ENCODE measurements at regions not wholly inside any gene's neighbourhood (a gene's known extent, or its start where the extent isn't known, plus 50 kb on each side); places are given as distances from the start of the nearest gene placed in this dataset.

DNA sequence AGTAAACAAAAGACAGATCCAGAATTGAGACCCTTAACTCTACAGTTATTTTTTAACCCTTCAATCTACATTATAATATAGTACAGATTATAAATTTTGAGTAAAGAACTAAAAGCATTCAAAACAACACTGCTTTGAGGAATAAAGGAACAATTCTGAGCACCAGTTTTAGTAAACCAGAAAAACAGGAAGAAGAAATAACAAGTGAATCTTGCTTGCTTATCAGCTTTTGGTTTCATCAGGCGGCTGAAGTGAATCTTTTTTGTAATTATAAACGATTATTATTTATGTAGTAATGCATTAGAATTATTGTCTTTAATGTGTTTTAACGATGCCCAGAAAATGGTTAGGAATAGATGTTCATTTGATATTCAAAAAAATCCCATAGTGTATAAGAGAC is 305.4 kb downstream of the ARAP2 start:
- no peaks in the 10 kb centered on the region for H3K4me1 ChIP-seq
- CTCF ChIA-PET: no interaction called here
- POLR2A ChIA-PET: no interaction called here
- no TSS peak for BruUV-seq (replicated peaks)
- no peaks in the 10 kb centered on the region for H3K36me3 Mint-ChIP-seq (ENCODE audit: insufficient read depth, unreplicated experiment)
- no peak overlapping the region for H3K4me3 Mint-ChIP-seq (ENCODE audit: unreplicated experiment)
- H3K4me1 Mint-ChIP-seq (ENCODE audit: low read depth, unreplicated experiment): no peaks in the 10 kb centered on the region
- H3K36me3 ChIP-seq (ENCODE audit: control insufficient read depth, insufficient read depth, low read length): no peaks in the 10 kb centered on the region
- H3K27ac Mint-ChIP-seq (ENCODE audit: unreplicated experiment): no peak overlapping the region
- H3K4me3 ChIP-seq (ENCODE audit: low read depth, low read length): no peak overlapping the region
- H3K27me3 ChIP-seq (replicated peaks; ENCODE audit: control insufficient read depth, insufficient read depth, low read length): no peaks in the 10 kb centered on the region
- intact Hi-C loops (cut with micrococcal nuclease; ENCODE audit: unreplicated experiment): no loop called here
- H3K27me3 Mint-ChIP-seq (ENCODE audit: insufficient read depth, unreplicated experiment): peaks cover 3% of the 10 kb centered on the region
- TF ChIP-seq, protein P1, sequence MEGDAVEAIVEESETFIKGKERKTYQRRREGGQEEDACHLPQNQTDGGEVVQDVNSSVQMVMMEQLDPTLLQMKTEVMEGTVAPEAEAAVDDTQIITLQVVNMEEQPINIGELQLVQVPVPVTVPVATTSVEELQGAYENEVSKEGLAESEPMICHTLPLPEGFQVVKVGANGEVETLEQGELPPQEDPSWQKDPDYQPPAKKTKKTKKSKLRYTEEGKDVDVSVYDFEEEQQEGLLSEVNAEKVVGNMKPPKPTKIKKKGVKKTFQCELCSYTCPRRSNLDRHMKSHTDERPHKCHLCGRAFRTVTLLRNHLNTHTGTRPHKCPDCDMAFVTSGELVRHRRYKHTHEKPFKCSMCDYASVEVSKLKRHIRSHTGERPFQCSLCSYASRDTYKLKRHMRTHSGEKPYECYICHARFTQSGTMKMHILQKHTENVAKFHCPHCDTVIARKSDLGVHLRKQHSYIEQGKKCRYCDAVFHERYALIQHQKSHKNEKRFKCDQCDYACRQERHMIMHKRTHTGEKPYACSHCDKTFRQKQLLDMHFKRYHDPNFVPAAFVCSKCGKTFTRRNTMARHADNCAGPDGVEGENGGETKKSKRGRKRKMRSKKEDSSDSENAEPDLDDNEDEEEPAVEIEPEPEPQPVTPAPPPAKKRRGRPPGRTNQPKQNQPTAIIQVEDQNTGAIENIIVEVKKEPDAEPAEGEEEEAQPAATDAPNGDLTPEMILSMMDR (IDR thresholded peaks at IDR 0.05; ENCODE audit: insufficient read depth in 1 of 2, low read depth in 1 of 2, low read length in 1 of 2, severe bottlenecking in 1 of 2, unreplicated experiment in 1 of 2): no peak
- no peak for DNase-seq
- H3K9me3 Mint-ChIP-seq (ENCODE audit: unreplicated experiment): no peaks in the 10 kb centered on the region
- no peaks in the 10 kb centered on the region for H3K9me3 ChIP-seq

DNA sequence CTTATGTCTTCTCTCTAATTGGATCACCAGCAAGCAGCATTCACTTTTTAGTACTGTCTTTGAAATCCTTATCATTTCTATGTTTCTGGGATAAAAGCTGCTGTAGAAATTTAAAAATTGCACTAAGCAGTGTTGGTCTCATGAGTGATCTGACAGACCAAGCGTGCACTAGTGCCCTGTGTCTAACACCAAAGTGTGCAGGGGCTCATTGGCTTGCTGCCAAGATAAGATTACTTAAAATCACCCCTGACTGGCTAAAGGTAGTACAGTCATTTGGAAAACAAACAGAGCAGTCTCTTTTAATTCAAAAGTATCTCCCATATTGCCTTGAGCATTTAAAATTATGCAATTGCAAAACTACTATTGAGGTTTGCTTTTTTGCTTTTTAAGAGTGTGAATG is 304.6 kb downstream of the ARAP2 start:
- no peak overlapping the region for H3K27ac Mint-ChIP-seq (ENCODE audit: unreplicated experiment)
- H3K4me3 Mint-ChIP-seq (ENCODE audit: unreplicated experiment): no peak overlapping the region
- Histone ChIP-seq H3K4me3 (ENCODE audit: low read depth, low read length) (no peak overlapping the region), H3K36me3 (ENCODE audit: control insufficient read depth, insufficient read depth, low read length) (no peaks in the 10 kb centered on the region), H3K4me1 (no peaks in the 10 kb centered on the region), H3K27me3 (replicated peaks; ENCODE audit: control insufficient read depth, insufficient read depth, low read length) (no peaks in the 10 kb centered on the region), H3K9me3 (no peaks in the 10 kb centered on the region)
- ChIA-PET CTCF (no interaction called here), POLR2A (no interaction called here)
- BruUV-seq (replicated peaks): no TSS peak
- H3K27me3 Mint-ChIP-seq (ENCODE audit: insufficient read depth, unreplicated experiment): peaks cover 3% of the 10 kb centered on the region
- no peak for DNase-seq
- TF ChIP-seq, protein P1 (IDR thresholded peaks at IDR 0.05; ENCODE audit: insufficient read depth in 1 of 2, low read depth in 1 of 2, low read length in 1 of 2, severe bottlenecking in 1 of 2, unreplicated experiment in 1 of 2): no peak
- H3K4me1 Mint-ChIP-seq (ENCODE audit: low read depth, unreplicated experiment): no peaks in the 10 kb centered on the region
- H3K9me3 Mint-ChIP-seq (ENCODE audit: unreplicated experiment): no peaks in the 10 kb centered on the region
- H3K36me3 Mint-ChIP-seq (ENCODE audit: insufficient read depth, unreplicated experiment): no peaks in the 10 kb centered on the region
- intact Hi-C loops (cut with micrococcal nuclease; ENCODE audit: unreplicated experiment): no loop called here

DNA sequence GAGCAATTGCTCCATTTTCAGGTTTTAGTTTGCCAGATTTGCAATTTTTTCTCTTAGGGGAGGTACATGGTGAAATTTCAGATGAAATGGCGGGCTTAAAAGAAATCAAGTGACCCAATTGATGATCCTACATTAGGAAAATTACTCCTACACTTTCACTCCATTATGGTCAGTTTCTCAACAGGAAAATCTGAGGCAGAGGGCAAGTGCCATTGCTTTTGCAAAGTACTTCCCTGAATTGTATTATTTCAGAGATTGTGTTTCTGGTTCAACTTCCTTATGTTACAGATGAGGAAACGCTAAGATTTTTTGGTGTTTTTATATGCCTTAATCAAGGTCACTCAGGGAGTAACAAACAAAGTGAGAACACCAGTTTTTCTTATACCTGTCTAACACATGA is 302.2 kb downstream of the ARAP2 start:
- Mint-ChIP-seq H3K4me1 (ENCODE audit: low read depth, unreplicated experiment) (no peaks in the 10 kb centered on the region), H3K27me3 (ENCODE audit: insufficient read depth, unreplicated experiment) (no peaks in the 10 kb centered on the region), H3K27ac (ENCODE audit: unreplicated experiment) (no peak overlapping the region), H3K36me3 (ENCODE audit: insufficient read depth, unreplicated experiment) (no peaks in the 10 kb centered on the region), H3K4me3 (ENCODE audit: unreplicated experiment) (no peak overlapping the region), H3K9me3 (ENCODE audit: unreplicated experiment) (no peaks in the 10 kb centered on the region)
- POLR2A ChIA-PET: no interaction called here
- BruUV-seq (replicated peaks): no TSS peak
- Histone ChIP-seq H3K4me1 (no peaks in the 10 kb centered on the region), H3K9me3 (no peaks in the 10 kb centered on the region), H3K27me3 (replicated peaks; ENCODE audit: control insufficient read depth, insufficient read depth, low read length) (no peaks in the 10 kb centered on the region), H3K4me3 (ENCODE audit: low read depth, low read length) (no peak overlapping the region), H3K36me3 (ENCODE audit: control insufficient read depth, insufficient read depth, low read length) (no peaks in the 10 kb centered on the region)
- no peak for DNase-seq
- CTCF ChIA-PET: no interaction called here
- intact Hi-C loops (cut with micrococcal nuclease; ENCODE audit: unreplicated experiment): no loop called here
- TF ChIP-seq, protein P1 (IDR thresholded peaks at IDR 0.05; ENCODE audit: insufficient read depth in 1 of 2, low read depth in 1 of 2, low read length in 1 of 2, severe bottlenecking in 1 of 2, unreplicated experiment in 1 of 2): no peak

Data from Caco-2 (cell line).